Vagina (tissue), 2 donors: ENCODE measurements at regions not wholly inside any gene's neighbourhood (a gene's known extent, or its start where the extent isn't known, plus 50 kb on each side); places are given as distances from the start of the nearest gene placed in this dataset.

ENCODE experiments used
- POLR2A ChIP-seq, 2 donors: fragments of 450-650 bp; IDR thresholded peaks; one replicate each; pipeline ENCODE4 v1.6.1; 2017; ENCODE audit warnings: antibody characterized with exemption in 2 of 2, mild to moderate bottlenecking in 2 of 2, moderate library complexity in 2 of 2
- POLR2AphosphoS5 ChIP-seq, 2 donors: sonication (generic); formaldehyde crosslinking; IDR thresholded peaks; one replicate each; pipeline ENCODE4 v1.9.0; 2017; ENCODE audit warnings: antibody characterized with exemption in 2 of 2, mild to moderate bottlenecking in 2 of 2, low read depth in 1 of 2; ENCODE audit not compliant: insufficient read depth in 1 of 2
- TF ChIP-seq, protein P1 (sequence below), 3 experiments: fragments of 450-650 bp in 2 of 3; fragments of 200-600 bp in 1 of 3; sonication (generic) in 1 of 3; IDR thresholded peaks; one replicate each; pipeline ENCODE4 v1.5.1; 2017 to 2019; ENCODE audit warnings: antibody characterized with exemption in 3 of 3, mild to moderate bottlenecking in 2 of 3, moderate library complexity in 2 of 3

DNA sequence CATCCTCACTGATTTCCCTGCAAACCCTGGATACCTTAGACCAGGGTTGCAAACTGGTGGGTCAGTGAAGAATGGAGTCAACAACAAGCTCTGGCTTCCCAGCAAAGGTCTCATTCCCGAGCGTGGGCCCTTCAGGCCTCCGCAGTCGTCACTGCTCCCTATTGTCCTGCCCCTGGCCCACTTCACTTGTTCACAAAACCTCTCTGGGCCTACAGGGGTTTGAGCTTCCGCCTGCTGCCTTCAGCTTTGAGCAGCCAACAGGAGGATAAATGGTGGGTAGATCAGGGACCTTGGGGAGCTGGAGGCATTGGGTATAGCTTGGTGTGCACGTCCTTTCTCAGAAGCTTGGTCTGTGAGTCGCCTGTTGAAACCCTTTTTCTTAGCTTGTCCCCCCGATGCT, 148.8 kb downstream of the KATNIP start:
- TF ChIP-seq, protein P1, sequence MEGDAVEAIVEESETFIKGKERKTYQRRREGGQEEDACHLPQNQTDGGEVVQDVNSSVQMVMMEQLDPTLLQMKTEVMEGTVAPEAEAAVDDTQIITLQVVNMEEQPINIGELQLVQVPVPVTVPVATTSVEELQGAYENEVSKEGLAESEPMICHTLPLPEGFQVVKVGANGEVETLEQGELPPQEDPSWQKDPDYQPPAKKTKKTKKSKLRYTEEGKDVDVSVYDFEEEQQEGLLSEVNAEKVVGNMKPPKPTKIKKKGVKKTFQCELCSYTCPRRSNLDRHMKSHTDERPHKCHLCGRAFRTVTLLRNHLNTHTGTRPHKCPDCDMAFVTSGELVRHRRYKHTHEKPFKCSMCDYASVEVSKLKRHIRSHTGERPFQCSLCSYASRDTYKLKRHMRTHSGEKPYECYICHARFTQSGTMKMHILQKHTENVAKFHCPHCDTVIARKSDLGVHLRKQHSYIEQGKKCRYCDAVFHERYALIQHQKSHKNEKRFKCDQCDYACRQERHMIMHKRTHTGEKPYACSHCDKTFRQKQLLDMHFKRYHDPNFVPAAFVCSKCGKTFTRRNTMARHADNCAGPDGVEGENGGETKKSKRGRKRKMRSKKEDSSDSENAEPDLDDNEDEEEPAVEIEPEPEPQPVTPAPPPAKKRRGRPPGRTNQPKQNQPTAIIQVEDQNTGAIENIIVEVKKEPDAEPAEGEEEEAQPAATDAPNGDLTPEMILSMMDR (IDR thresholded peaks at IDR 0.05) = no peak
- TF ChIP-seq POLR2A (IDR thresholded peaks at IDR 0.05) = no peak
- TF ChIP-seq POLR2AphosphoS5 (IDR thresholded peaks at IDR 0.05; ENCODE audit: insufficient read depth in 1 of 2, low read depth in 1 of 2) = no peak
